ENCODE measurements at regions not wholly inside any gene's neighbourhood (a gene's known extent, or its start where the extent isn't known, plus 50 kb on each side); places are given as distances from the start of the nearest gene placed in this dataset.
"Not testable (repeated sequence)": the region's sequence is repeated elsewhere in the genome, so short reads cannot be mapped to it uniquely, and the experiment has no call there.

- H3K36me3 Mint-ChIP-seq, result no peaks in the 10 kb centered on the region
- H3K27ac Mint-ChIP-seq, result no peak overlapping the region
- peaks cover 11% of the 10 kb centered on the region for H3K4me1 Mint-ChIP-seq
- no peaks in the 10 kb centered on the region for H3K9me3 Mint-ChIP-seq
- no peak for DNase-seq
- no peak overlapping the region for H3K4me3 Mint-ChIP-seq
- H3K27me3 Mint-ChIP-seq, result no peaks in the 10 kb centered on the region
Observed at GRCh38 chr3:18223571-18223970, 201.6 kb downstream of the SATB1 start.

- DNase-seq, result no peak
- Mint-ChIP-seq H3K4me1 (peaks cover 11% of the 10 kb centered on the region), H3K36me3 (no peaks in the 10 kb centered on the region), H3K4me3 (no peak overlapping the region), H3K27me3 (no peaks in the 10 kb centered on the region), H3K27ac (no peak overlapping the region), H3K9me3 (no peaks in the 10 kb centered on the region)
Observed at GRCh38 chr3:18222686-18223085, 202.5 kb downstream of the SATB1 start.

- H3K27ac Mint-ChIP-seq, result no peak overlapping the region
- H3K36me3 Mint-ChIP-seq, result no peaks in the 10 kb centered on the region
- no peak overlapping the region for H3K4me3 Mint-ChIP-seq
- no peak for DNase-seq
- H3K27me3 Mint-ChIP-seq, result no peaks in the 10 kb centered on the region
- peaks cover 1% of the 10 kb centered on the region for H3K9me3 Mint-ChIP-seq
- peaks cover 9% of the 10 kb centered on the region for H3K4me1 Mint-ChIP-seq
Observed at GRCh38 chr3:18217507-18218174, 207.5 kb downstream of the SATB1 start.

GRCh38 chr3:18216996-18217395, 208.1 kb downstream of the SATB1 start:
- no peaks in the 10 kb centered on the region for H3K27me3 Mint-ChIP-seq
- peaks cover 1% of the 10 kb centered on the region for H3K9me3 Mint-ChIP-seq
- H3K4me1 Mint-ChIP-seq, result peaks cover 9% of the 10 kb centered on the region
- no peak for DNase-seq
- no peak overlapping the region for H3K4me3 Mint-ChIP-seq
- H3K36me3 Mint-ChIP-seq, result no peaks in the 10 kb centered on the region
- H3K27ac Mint-ChIP-seq, result no peak overlapping the region

- no peak overlapping the region for H3K4me3 Mint-ChIP-seq
- peak overlapping the region; percentile 79 for H3K27ac Mint-ChIP-seq
- DNase-seq, result no peak
- no peaks in the 10 kb centered on the region for H3K36me3 Mint-ChIP-seq
- H3K9me3 Mint-ChIP-seq, result peaks cover 1% of the 10 kb centered on the region
- no peaks in the 10 kb centered on the region for H3K27me3 Mint-ChIP-seq
- peaks cover 9% of the 10 kb centered on the region for H3K4me1 Mint-ChIP-seq
Observed at GRCh38 chr3:18215639-18216038, 209.5 kb downstream of the SATB1 start.

- DNase-seq, result no peak
Observed at GRCh38 chr3:18211116-18211515, 214.0 kb downstream of the SATB1 start.

GRCh38 chr3:18208856-18209255, 216.3 kb downstream of the SATB1 start:
- no peak for DNase-seq
- no peaks in the 10 kb centered on the region for H3K27me3 Mint-ChIP-seq
- H3K4me3 Mint-ChIP-seq, result no peak overlapping the region
- no peaks in the 10 kb centered on the region for H3K9me3 Mint-ChIP-seq
- peaks cover 8% of the 10 kb centered on the region for H3K4me1 Mint-ChIP-seq
- H3K36me3 Mint-ChIP-seq, result no peaks in the 10 kb centered on the region
- H3K27ac Mint-ChIP-seq, result no peak overlapping the region

More at GRCh38 chr3:18211116-18211515, 214.0 kb downstream of the SATB1 start:
- Mint-ChIP-seq H3K36me3 (no peaks in the 10 kb centered on the region), H3K27me3 (no peaks in the 10 kb centered on the region), H3K27ac (no peak overlapping the region), H3K9me3 (peaks cover 1% of the 10 kb centered on the region), H3K4me1 (peaks cover 17% of the 10 kb centered on the region), H3K4me3 (no peak overlapping the region)

GRCh38 chr3:18208091-18208490, 217.0 kb downstream of the SATB1 start:
- H3K36me3 Mint-ChIP-seq, result no peaks in the 10 kb centered on the region
- no peak overlapping the region for H3K27ac Mint-ChIP-seq
- DNase-seq, result no peak
- H3K9me3 Mint-ChIP-seq, result no peaks in the 10 kb centered on the region
- no peaks in the 10 kb centered on the region for H3K27me3 Mint-ChIP-seq
- peaks cover 8% of the 10 kb centered on the region for H3K4me1 Mint-ChIP-seq
- H3K4me3 Mint-ChIP-seq, result no peak overlapping the region

- Mint-ChIP-seq H3K4me1 (peaks cover 8% of the 10 kb centered on the region), H3K27ac (no peak overlapping the region), H3K9me3 (no peaks in the 10 kb centered on the region), H3K27me3 (no peaks in the 10 kb centered on the region), H3K36me3 (no peaks in the 10 kb centered on the region), H3K4me3 (no peak overlapping the region)
- no peak for DNase-seq
Observed at GRCh38 chr3:18207226-18207625, 217.9 kb downstream of the SATB1 start.

- not testable (repeated sequence) for H3K4me1 Mint-ChIP-seq, H3K9me3 Mint-ChIP-seq, DNase-seq, H3K27me3 Mint-ChIP-seq, H3K36me3 Mint-ChIP-seq, H3K4me3 Mint-ChIP-seq, H3K27ac Mint-ChIP-seq
Observed at GRCh38 chr3:18205701-18206100, 219.4 kb downstream of the SATB1 start.

GRCh38 chr3:18201315-18201714, 223.8 kb downstream of the SATB1 start:
- Mint-ChIP-seq H3K4me3 (no peak overlapping the region), H3K4me1 (no peaks in the 10 kb centered on the region), H3K27me3 (no peaks in the 10 kb centered on the region), H3K27ac (no peak overlapping the region), H3K9me3 (peaks cover 20% of the 10 kb centered on the region), H3K36me3 (peaks cover 4% of the 10 kb centered on the region)
- no peak for DNase-seq

GRCh38 chr3:18199757-18200156, 225.4 kb downstream of the SATB1 start:
- Mint-ChIP-seq H3K27ac (no peak overlapping the region), H3K9me3 (peaks cover 20% of the 10 kb centered on the region), H3K36me3 (peaks cover 4% of the 10 kb centered on the region), H3K4me1 (no peaks in the 10 kb centered on the region), H3K27me3 (no peaks in the 10 kb centered on the region), H3K4me3 (no peak overlapping the region)
- DNase-seq, result no peak

- peaks cover 6% of the 10 kb centered on the region for H3K36me3 Mint-ChIP-seq
- H3K27ac Mint-ChIP-seq, result no peak overlapping the region
- H3K4me1 Mint-ChIP-seq, result no peaks in the 10 kb centered on the region
- no peaks in the 10 kb centered on the region for H3K27me3 Mint-ChIP-seq
- peaks cover 23% of the 10 kb centered on the region for H3K9me3 Mint-ChIP-seq
- no peak overlapping the region for H3K4me3 Mint-ChIP-seq
- no peak for DNase-seq
Observed at GRCh38 chr3:18195836-18196235, 229.3 kb downstream of the SATB1 start.

GRCh38 chr3:18194431-18194830, 230.7 kb downstream of the SATB1 start:
- no peak for DNase-seq
- Mint-ChIP-seq H3K27me3 (no peaks in the 10 kb centered on the region), H3K36me3 (peaks cover 6% of the 10 kb centered on the region), H3K4me1 (no peaks in the 10 kb centered on the region), H3K4me3 (no peak overlapping the region), H3K9me3 (peaks cover 19% of the 10 kb centered on the region), H3K27ac (no peak overlapping the region)

- peaks cover 2% of the 10 kb centered on the region for H3K36me3 Mint-ChIP-seq
- peaks cover 3% of the 10 kb centered on the region for H3K9me3 Mint-ChIP-seq
- no peak for DNase-seq
- no peaks in the 10 kb centered on the region for H3K4me1 Mint-ChIP-seq
- no peak overlapping the region for H3K4me3 Mint-ChIP-seq
- no peaks in the 10 kb centered on the region for H3K27me3 Mint-ChIP-seq
- H3K27ac Mint-ChIP-seq, result no peak overlapping the region
Observed at GRCh38 chr3:18190646-18191045, 234.5 kb downstream of the SATB1 start.

GRCh38 chr3:18189282-18190050, 235.7 kb downstream of the SATB1 start:
- peaks cover under 1% of the 10 kb centered on the region for H3K36me3 Mint-ChIP-seq

More at GRCh38 chr3:18189282-18190050, 235.7 kb downstream of the SATB1 start:
- H3K9me3 Mint-ChIP-seq, result peaks cover under 1% of the 10 kb centered on the region
- DNase-seq, result no peak
- no peaks in the 10 kb centered on the region for H3K27me3 Mint-ChIP-seq
- no peak overlapping the region for H3K27ac Mint-ChIP-seq
- no peak overlapping the region for H3K4me3 Mint-ChIP-seq
- H3K4me1 Mint-ChIP-seq, result no peaks in the 10 kb centered on the region
